Right atrium auricular region (tissue), 2 donors: ENCODE measurements at regions not wholly inside any gene's neighbourhood (a gene's known extent, or its start where the extent isn't known, plus 50 kb on each side); places are given as distances from the start of the nearest gene placed in this dataset.

Experiments
- DNase-seq: peaks from one replicate; pipeline ENCODE4 v3.0.0-alpha.2; 2019; ENCODE audit warnings: low spot score
- H3K27ac ChIP-seq, 2 donors: fragments of 200-600 bp; sonication (generic); 1 replicate in 1 of 2; 2 replicates in 1 of 2; pipeline ENCODE4 v1.5.1; 2016 to 2019
- H3K27me3 ChIP-seq, 2 donors: fragments of 200-600 bp; sonication (generic); one replicate each; pipeline versions ENCODE4 v1.5.1 to v1.6.0; 2017 to 2019
- H3K36me3 ChIP-seq: fragments of 200-600 bp; sonication (generic); one replicate; pipeline ENCODE4 v1.5.1; 2016
- H3K4me1 ChIP-seq, 2 donors: fragments of 200-600 bp; sonication (generic); one replicate each; pipeline versions ENCODE4 v1.5.1 to v1.6.0; 2017 to 2019
- H3K4me3 ChIP-seq, 2 donors: fragments of 200-600 bp; sonication (generic); 1 replicate in 1 of 2; 2 replicates in 1 of 2; pipeline ENCODE4 v1.5.1; 2017 to 2019; ENCODE audit warnings: mild to moderate bottlenecking in 1 of 2, moderate library complexity in 1 of 2
- H3K9me3 ChIP-seq, 2 donors: fragments of 200-600 bp; sonication (generic); one replicate each; pipeline ENCODE4 v1.5.1; 2019
- TF ChIP-seq, protein P1 (sequence below), 2 donors: fragments of 200-600 bp; sonication (generic); IDR thresholded peaks; one replicate each; pipeline ENCODE4 v1.5.1; 2019; ENCODE audit warnings: antibody characterized with exemption in 2 of 2

DNA sequence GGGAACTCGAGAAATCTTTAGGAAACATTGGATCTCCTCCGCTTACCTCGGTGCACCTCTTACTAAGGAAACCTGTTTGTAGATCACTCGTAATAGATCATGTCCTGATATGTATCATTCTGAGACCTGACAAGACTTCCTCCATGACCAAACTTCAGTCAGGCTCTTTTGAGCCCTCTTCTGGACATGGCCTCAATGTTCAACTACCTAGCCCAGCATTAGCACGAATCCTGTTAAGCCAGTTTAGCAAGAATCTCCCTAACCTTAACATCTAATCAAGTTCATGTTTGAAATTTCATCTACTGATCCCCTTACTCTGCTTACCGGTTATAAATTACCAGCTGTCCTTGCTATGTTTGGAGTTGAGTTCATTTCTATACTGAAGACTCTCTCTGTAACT lies 713.9 kb upstream of the USP15 start:
- no peaks in the 10 kb centered on the region for H3K9me3 ChIP-seq
- TF ChIP-seq, protein P1, sequence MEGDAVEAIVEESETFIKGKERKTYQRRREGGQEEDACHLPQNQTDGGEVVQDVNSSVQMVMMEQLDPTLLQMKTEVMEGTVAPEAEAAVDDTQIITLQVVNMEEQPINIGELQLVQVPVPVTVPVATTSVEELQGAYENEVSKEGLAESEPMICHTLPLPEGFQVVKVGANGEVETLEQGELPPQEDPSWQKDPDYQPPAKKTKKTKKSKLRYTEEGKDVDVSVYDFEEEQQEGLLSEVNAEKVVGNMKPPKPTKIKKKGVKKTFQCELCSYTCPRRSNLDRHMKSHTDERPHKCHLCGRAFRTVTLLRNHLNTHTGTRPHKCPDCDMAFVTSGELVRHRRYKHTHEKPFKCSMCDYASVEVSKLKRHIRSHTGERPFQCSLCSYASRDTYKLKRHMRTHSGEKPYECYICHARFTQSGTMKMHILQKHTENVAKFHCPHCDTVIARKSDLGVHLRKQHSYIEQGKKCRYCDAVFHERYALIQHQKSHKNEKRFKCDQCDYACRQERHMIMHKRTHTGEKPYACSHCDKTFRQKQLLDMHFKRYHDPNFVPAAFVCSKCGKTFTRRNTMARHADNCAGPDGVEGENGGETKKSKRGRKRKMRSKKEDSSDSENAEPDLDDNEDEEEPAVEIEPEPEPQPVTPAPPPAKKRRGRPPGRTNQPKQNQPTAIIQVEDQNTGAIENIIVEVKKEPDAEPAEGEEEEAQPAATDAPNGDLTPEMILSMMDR (IDR thresholded peaks at IDR 0.05): no peak
- H3K4me3 ChIP-seq: no peak overlapping the region
- DNase-seq: no peak
- no peaks in the 10 kb centered on the region for H3K4me1 ChIP-seq
- no peaks in the 10 kb centered on the region for H3K27me3 ChIP-seq
- no peaks in the 10 kb centered on the region for H3K36me3 ChIP-seq
- no peak overlapping the region for H3K27ac ChIP-seq

DNA sequence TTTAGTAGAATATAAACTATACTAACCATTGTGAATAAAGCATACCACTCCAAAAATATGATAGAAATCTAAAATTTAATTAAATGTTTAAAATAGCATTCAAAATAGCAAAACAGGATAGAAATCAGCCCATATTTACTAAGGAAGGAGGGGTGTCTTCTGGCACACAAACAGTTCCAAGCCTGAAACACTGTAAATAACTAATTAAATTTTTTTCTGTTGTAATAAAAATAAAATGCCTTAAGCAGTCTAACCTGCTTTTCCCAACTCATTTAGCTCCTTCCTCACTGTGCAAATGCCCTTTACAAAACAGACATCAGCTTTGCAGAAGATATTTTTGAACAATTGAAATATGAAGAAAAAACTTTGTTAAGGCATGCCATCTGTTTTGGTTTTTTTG lies 707.1 kb upstream of the USP15 start:
- Histone ChIP-seq H3K4me3 (no peak overlapping the region), H3K36me3 (no peaks in the 10 kb centered on the region), H3K9me3 (no peaks in the 10 kb centered on the region), H3K4me1 (no peaks in the 10 kb centered on the region), H3K27me3 (no peaks in the 10 kb centered on the region), H3K27ac (no peak overlapping the region)
- no peak for DNase-seq
- TF ChIP-seq, protein P1 (IDR thresholded peaks at IDR 0.05): no peak

DNA sequence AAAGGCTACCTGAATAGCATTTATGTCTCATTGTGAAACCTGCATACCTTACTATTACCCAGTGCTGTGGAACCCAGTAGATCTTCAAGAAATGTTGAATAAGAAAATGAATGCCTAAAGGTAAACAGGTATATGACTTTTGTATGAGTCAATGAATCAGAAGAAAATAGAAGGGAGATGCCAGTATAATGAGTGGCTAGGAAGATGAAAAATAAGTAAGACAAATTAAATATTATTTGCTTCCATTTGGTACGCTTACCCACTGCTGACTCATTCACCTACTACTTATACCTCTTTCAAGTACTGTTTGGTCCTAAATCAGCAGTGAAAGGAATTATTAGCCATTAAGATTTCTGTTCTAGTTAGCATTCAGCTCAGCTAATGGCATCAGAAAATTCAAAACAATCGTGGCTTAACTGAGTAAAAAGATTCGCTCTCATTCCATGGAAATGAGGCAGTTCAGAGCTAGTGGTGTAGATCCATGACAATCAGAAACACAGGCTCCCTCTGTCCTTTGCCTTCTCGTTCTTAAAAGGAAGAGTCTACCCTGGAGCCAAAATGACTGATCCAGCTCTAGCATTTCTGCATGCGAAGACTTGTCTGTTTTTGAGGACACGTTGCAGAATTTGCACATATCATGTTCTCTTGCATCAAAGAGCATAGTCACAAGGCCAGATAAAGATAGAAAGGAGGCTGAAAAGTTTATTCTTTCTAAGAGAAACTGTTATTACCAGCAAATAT lies 705.8 kb upstream of the USP15 start:
- Histone ChIP-seq H3K4me1 (no peaks in the 10 kb centered on the region), H3K36me3 (no peaks in the 10 kb centered on the region), H3K27ac (no peak overlapping the region), H3K27me3 (no peaks in the 10 kb centered on the region), H3K4me3 (no peak overlapping the region), H3K9me3 (no peaks in the 10 kb centered on the region)
- TF ChIP-seq, protein P1 (IDR thresholded peaks at IDR 0.05): no peak
- DNase-seq: no peak

DNA sequence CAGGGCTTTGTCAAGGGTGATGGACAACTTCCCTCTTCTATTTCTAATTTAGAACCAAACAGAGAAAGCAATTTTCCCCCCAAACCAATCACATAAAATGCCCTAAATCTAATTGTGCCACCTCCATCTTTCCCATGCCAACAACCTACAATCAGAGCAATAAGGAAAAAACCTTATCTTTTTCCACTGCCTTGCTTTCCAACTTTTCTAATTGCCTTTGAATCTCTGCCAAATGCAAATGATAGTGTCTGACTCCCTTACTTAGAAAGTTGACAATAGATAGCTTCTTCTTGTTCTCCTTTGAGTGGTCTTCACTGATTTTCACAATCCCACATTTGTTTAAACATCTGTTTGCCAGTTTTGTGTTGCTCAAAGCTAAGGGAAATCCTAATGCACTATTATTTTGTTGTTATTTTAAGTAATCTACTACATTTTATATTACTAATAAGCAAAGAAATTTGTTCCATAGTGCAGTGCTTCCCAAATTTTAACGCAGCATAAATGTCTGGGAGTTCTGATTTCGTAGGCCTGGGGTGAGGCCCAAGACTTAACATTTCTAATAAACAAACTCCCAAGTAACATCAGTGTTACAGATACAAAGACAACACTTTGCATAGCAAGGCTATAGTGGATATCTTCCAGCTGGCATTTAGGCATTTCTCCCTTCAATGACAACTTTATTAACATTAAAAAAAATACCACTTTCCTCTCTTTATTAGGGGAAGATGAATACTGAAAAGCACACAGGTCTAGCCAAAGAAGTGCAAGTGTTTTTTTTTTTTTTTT lies 696.3 kb upstream of the USP15 start:
- TF ChIP-seq, protein P1 (IDR thresholded peaks at IDR 0.05): no peak
- no peak for DNase-seq
- no peaks in the 10 kb centered on the region for H3K4me1 ChIP-seq
- no peaks in the 10 kb centered on the region for H3K36me3 ChIP-seq
- H3K9me3 ChIP-seq: no peaks in the 10 kb centered on the region
- H3K4me3 ChIP-seq: no peak overlapping the region
- no peaks in the 10 kb centered on the region for H3K27me3 ChIP-seq
- no peak overlapping the region for H3K27ac ChIP-seq

DNA sequence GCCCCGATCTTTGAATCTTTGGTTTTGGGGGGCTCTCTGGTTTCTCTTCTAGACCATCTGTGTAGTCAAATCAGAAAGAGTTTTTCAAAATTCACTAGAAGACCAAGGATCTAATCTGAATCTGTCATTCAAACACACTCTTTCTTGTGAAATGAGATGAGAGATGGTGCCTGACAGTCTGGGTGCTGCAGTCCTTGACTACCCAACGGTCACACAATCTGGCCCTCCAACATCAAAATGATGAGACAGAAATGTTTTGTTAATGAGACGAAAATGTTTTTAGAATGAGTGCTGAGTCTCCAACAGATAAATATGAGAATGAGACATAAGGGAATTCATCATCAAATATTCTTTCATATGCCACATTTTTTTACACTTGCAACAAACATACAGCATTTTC lies 695.7 kb upstream of the USP15 start:
- H3K4me1 ChIP-seq: no peaks in the 10 kb centered on the region
- TF ChIP-seq, protein P1 (IDR thresholded peaks at IDR 0.05): no peak
- DNase-seq: no peak
- H3K27me3 ChIP-seq: no peaks in the 10 kb centered on the region
- H3K36me3 ChIP-seq: no peaks in the 10 kb centered on the region
- no peaks in the 10 kb centered on the region for H3K9me3 ChIP-seq
- H3K27ac ChIP-seq: no peak overlapping the region
- no peak overlapping the region for H3K4me3 ChIP-seq
